Fibroblast of villous mesenchyme (primary cell): ENCODE measurements at regions not wholly inside any gene's neighbourhood (a gene's known extent, or its start where the extent isn't known, plus 50 kb on each side); places are given as distances from the start of the nearest gene placed in this dataset.
A peak's percentile ranks its signal among the peaks of the same experiment; 100 is the strongest.
"Not testable (repeated sequence)": the region's sequence is repeated elsewhere in the genome, so short reads cannot be mapped to it uniquely, and the experiment has no call there.

Source experiments
- DNase-seq: peaks from one replicate; pipeline ENCODE4 v3.0.0-alpha.2; 2010; ENCODE audit warnings: low read depth
- H3K4me3 ChIP-seq: 2 replicates; pipeline ENCODE4 v1.5.1; 2011; ENCODE audit warnings: low read depth, mild to moderate bottlenecking, low read length
- CTCF ChIP-seq: IDR thresholded peaks from 2 replicates; pipeline ENCODE4 v1.5.1; 2012; ENCODE audit warnings: low read depth, mild to moderate bottlenecking, low read length; ENCODE audit not compliant: insufficient read depth

DNA sequence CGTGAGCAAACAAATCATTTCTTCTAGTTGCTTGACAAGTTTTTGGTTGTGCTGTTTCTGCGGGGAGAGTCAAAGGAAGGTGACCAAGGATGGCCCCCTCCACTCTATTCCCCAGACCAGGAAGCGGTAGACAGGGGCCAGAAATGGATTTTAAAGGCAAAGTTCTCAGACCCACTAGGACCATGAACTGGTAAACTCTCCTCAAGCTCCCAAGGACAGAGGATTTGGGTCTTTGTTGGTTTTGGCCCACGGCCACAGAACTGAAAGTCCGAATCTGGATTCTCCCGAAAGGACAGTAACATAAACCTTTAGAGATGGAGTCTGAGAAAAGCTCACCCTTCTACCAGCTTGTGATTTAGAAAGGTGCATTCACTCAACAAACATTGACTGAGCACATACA lies 85.9 kb upstream of the C2CD4B start:
- DNase-seq, result no peak
- TF ChIP-seq CTCF, result no peak
- no peak overlapping the region for H3K4me3 ChIP-seq

- H3K4me3 ChIP-seq, result no peak overlapping the region
- no peak for TF ChIP-seq CTCF
- DNase-seq, result no peak
Observed at GRCh38 chr15:62253294-62253693, 88.2 kb upstream of the C2CD4B start.

GRCh38 chr15:62254137-62254934 lies 89.3 kb upstream of the C2CD4B start:
- H3K4me3 ChIP-seq, result no peak overlapping the region
- peak; percentile 80 for TF ChIP-seq CTCF
- peak; percentile 50 for DNase-seq

DNA sequence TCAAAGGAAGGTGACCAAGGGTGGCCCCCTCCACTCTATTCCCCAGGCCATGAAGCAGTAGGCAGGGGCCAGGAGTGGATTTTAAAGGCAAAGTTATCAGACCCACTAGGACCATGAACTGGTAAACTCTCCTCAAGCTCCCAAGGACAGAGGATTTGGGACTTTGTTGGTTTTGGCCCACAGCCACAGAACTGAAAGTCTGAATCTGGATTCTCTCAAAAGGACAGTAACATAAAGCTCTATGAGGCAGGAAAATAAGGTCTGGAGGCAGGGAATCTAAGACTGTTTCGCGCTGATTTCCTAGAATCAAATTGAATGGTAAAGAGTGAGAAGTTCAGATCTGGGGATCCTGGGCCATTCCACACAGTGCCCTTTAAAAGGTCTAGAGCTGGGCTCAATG lies 91.3 kb upstream of the C2CD4B start:
- peak; percentile 32 for DNase-seq
- H3K4me3 ChIP-seq, result not testable (repeated sequence)

DNA sequence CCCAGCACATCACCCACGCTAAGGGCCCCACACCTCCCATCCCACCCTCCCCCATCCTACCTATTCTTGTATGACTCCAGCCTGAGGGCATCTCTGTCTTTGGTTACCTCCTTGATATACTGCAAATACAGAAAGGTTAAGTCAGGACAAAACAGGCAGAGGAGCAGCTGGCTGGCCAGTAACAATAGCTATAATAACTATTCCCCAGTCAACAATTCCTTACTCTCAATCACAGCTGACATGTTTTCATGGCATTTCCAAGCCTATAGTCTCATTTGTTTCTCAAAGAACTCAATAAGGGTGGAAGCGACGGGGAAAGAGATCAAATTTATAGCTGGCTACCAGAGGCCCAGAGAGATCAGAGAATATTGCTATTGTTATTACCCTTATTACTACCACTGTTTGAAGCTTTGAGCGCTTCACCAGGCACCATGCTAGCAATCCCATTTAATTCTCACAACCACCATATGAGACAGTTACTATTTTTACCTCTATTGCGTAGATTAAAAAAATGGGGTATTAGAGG lies 93.0 kb upstream of the C2CD4B start:
- no peak for TF ChIP-seq CTCF
- DNase-seq, result no peak
- no peak overlapping the region for H3K4me3 ChIP-seq

DNA sequence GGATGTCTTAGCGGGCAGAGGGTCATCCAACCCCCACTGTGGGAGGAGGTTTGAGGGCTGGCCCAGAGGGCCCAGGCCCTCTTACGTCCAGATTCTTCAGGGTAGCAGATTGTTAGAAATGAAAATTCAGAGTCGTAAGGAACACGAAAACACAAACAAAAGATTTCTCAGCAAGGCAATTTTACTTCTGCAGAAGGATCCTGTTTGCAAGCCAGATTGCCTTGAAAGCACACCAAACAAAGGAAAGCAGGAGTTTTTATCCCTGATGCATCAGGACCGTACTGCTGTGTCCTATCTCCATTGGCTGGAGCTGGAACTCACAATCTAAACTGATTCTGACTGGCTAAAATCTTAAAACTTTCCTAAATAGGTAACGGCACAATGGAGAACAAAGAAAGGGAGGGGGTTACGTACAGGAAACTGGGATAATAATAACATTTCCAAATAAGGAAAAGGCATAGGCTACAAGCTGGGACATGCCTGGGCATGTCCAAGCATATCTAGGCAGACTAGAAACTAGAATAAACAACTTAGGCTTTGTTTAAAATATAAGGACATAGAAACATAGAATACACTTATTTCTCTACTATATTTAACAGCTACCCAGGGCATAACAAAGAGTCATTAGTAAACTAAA lies 97.3 kb upstream of the C2CD4B start:
- DNase-seq, result peak; percentile 3
- no peak for TF ChIP-seq CTCF
- H3K4me3 ChIP-seq, result no peak overlapping the region

DNA sequence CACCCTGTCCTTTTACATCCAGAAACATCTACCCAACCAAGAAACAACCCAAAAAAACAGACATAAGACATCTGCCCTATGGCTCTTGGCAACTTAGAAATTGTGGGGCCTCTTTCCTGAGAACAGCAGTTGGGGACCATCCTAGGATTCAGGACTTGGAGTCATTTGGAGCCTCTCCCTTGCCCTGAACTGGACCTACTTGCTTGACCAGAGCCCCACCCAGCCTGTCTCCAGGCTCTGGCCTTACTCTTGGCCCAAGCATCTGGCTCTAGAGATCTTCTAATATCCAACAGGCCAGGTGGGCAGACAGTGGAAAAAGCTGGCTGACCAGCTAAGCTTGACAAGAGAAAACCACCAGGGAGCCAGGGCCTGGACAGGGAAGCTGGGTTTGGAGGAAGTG lies 99.1 kb upstream of the C2CD4B start:
- no peak for TF ChIP-seq CTCF

More for the DNA sequence above, 99.1 kb upstream of the C2CD4B start:
- H3K4me3 ChIP-seq, result no peak overlapping the region
- no peak for DNase-seq
